Cardiac muscle cell (in vitro differentiated cells and primary cell): ENCODE measurements at regions not wholly inside any gene's neighbourhood (a gene's known extent, or its start where the extent isn't known, plus 50 kb on each side); places are given as distances from the start of the nearest gene placed in this dataset.

Experiments used
- DNase-seq, 2 donors: peaks; one replicate each; pipeline versions ENCODE4 v3.0.0 to v3.0.0-alpha.2; 2010 to 2017; ENCODE audit warnings: low read depth in 1 of 2, low spot score in 1 of 2
- H3K27ac ChIP-seq: fragments of 200-600 bp; sonication (generic); 2 replicates; pipeline ENCODE4 v1.5.1; 2016
- H3K27me3 ChIP-seq: fragments of 200-600 bp; sonication (generic); 2 replicates; pipeline ENCODE4 v1.6.0; 2016; ENCODE audit warnings: control low read depth
- H3K36me3 ChIP-seq: fragments of 200-600 bp; sonication (generic); 2 replicates; pipeline ENCODE4 v1.5.1; 2016; ENCODE audit warnings: control low read depth
- H3K4me1 ChIP-seq: fragments of 200-600 bp; sonication (generic); 2 replicates; pipeline ENCODE4 v1.8.1; 2017; ENCODE audit warnings: low read depth, mild to moderate bottlenecking, mixed run types
- H3K4me3 ChIP-seq: fragments of 200-600 bp; sonication (generic); 2 replicates; pipeline ENCODE4 v1.5.1; 2016; ENCODE audit warnings: mild to moderate bottlenecking
- H3K9me3 ChIP-seq: fragments of 200-600 bp; sonication (generic); 2 replicates; pipeline ENCODE4 v1.5.1; 2017; ENCODE audit warnings: low read depth, mild to moderate bottlenecking, control low read depth
- CTCF ChIP-seq: IDR thresholded peaks from 2 replicates; pipeline ENCODE4 v1.5.1; 2012; ENCODE audit warnings: low read depth, mild to moderate bottlenecking, low read length

DNA sequence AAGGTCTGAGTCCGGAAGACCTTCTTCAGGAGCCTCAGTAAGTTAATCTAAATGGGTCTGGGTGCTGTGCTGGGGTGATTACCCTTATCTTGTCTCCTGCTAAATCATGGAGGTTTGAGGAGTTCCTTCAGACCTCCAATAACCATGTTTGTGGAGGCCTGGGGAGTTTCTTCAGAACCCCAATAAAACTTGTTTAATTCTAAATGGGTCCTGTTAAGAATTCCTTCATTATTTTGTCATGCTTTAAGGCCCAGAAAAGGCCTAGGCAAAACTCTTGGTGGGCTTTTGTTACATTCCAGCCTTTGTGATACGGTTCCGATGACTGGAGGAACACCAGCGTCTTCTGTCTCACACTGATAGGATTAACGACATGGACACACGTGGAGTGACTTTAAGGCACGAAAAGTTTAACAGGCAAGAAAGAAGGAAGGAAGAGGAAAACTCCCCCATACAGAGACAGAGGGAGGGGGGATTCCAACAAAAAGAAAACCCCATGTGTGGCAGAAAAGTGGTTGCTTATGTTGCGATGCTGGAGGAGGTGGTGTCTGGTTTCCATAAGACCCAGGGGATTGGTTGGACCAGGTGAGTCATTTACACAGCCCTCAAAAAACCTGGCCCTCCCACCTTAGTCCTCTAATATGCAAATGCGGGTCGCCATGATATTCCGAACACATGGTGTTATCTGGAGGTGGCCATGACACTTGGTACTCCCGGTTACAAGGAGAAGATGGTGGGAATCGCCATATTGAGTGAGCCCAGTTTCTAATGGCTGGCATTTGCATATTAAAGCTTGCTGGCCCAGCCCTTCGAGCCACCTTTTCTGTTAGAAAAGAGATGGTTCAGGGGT lies 72.6 kb upstream of the MFGE8 start:
- no peak for DNase-seq

DNA sequence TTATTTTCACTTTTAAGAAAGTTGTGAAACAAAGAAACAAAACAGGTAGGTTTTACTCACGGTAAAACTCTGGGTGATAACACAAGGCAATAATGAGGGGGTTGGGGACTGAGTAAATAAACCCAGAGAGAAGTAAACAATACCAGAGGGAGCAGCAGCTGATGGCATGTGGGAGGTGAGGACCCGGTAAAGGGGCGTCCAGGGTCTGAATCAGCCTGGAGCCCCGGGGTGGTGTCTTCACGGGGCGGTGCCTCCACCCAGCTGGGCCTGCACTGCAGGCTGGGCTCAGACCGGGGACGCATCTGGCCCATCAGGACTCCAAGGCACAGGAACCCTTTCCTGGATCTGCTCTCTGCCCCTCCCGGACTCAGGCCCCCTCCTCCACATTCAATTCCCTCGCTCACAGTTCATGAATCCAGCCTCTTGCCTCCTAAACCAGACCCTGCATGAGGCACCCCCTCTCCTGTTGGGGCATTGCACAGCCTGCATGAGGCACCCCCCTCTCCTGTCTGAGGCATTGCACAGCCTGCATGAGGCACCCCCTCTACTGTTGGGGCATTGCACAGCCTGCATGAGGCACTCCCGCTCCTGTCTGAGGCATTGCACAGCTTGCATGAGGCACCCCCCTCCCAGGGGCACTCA lies 73.9 kb upstream of the MFGE8 start:
- H3K27me3 ChIP-seq: no peaks in the 10 kb centered on the region
- DNase-seq: no peak
- peaks cover 18% of the 10 kb centered on the region for H3K4me1 ChIP-seq
- H3K4me3 ChIP-seq: no peak overlapping the region
- H3K36me3 ChIP-seq: no peaks in the 10 kb centered on the region
- TF ChIP-seq CTCF: no peak
- no peak overlapping the region for H3K27ac ChIP-seq
- H3K9me3 ChIP-seq: no peaks in the 10 kb centered on the region

More for the DNA sequence above, 72.6 kb upstream of the MFGE8 start:
- no peaks in the 10 kb centered on the region for H3K36me3 ChIP-seq
- no peak overlapping the region for H3K4me3 ChIP-seq
- TF ChIP-seq CTCF: no peak
- H3K9me3 ChIP-seq: no peaks in the 10 kb centered on the region
- H3K27ac ChIP-seq: no peak overlapping the region
- peaks cover 15% of the 10 kb centered on the region for H3K4me1 ChIP-seq
- no peaks in the 10 kb centered on the region for H3K27me3 ChIP-seq

- no peak for DNase-seq
- Histone ChIP-seq H3K27me3 (no peaks in the 10 kb centered on the region), H3K27ac (peak overlapping the region; percentile 31), H3K9me3 (no peaks in the 10 kb centered on the region), H3K4me1 (peaks cover 23% of the 10 kb centered on the region), H3K36me3 (no peaks in the 10 kb centered on the region), H3K4me3 (no peak overlapping the region)
- no peak for TF ChIP-seq CTCF
These were observed 74.4 kb upstream of the MFGE8 start for GRCh38 chr15:88987591-88987933.

- Histone ChIP-seq H3K4me1 (peaks cover 27% of the 10 kb centered on the region), H3K9me3 (no peaks in the 10 kb centered on the region), H3K4me3 (no peak overlapping the region), H3K36me3 (no peaks in the 10 kb centered on the region), H3K27me3 (no peaks in the 10 kb centered on the region), H3K27ac (peak overlapping the region; percentile 31)
- no peak for TF ChIP-seq CTCF
- peak in 1 of 2 donors; percentile 56 for DNase-seq
These were observed 74.9 kb upstream of the MFGE8 start for GRCh38 chr15:88987934-88988671.

GRCh38 chr15:88989578-88989977 lies 76.4 kb upstream of the MFGE8 start:
- Histone ChIP-seq H3K36me3 (no peaks in the 10 kb centered on the region), H3K27me3 (no peaks in the 10 kb centered on the region), H3K4me3 (no peak overlapping the region), H3K27ac (no peak overlapping the region), H3K4me1 (peaks cover 27% of the 10 kb centered on the region), H3K9me3 (no peaks in the 10 kb centered on the region)
- DNase-seq: peak in 1 of 2 donors; percentile 54
- TF ChIP-seq CTCF: no peak
